GM23248 (cell line): ENCODE measurements at regions not wholly inside any gene's neighbourhood (a gene's known extent, or its start where the extent isn't known, plus 50 kb on each side); places are given as distances from the start of the nearest gene placed in this dataset.
"Not testable (repeated sequence)": the region's sequence is repeated elsewhere in the genome, so short reads cannot be mapped to it uniquely, and the experiment has no call there.

Experiments
- EZH2 ChIP-seq: fragments of 200-600 bp; sonication (generic); IDR thresholded peaks from 2 replicates; pipeline ENCODE4 v1.6.1; 2018; ENCODE audit warnings: antibody characterized with exemption, mild to moderate bottlenecking; ENCODE audit not compliant: insufficient read depth, poor library complexity, severe bottlenecking
- EZH2phosphoT487 ChIP-seq: fragments of 200-600 bp; sonication (generic); IDR thresholded peaks from 2 replicates; pipeline ENCODE4 v1.6.1; 2018; ENCODE audit warnings: antibody characterized with exemption, moderate library complexity, mild to moderate bottlenecking, low read depth; ENCODE audit not compliant: insufficient read depth

DNA sequence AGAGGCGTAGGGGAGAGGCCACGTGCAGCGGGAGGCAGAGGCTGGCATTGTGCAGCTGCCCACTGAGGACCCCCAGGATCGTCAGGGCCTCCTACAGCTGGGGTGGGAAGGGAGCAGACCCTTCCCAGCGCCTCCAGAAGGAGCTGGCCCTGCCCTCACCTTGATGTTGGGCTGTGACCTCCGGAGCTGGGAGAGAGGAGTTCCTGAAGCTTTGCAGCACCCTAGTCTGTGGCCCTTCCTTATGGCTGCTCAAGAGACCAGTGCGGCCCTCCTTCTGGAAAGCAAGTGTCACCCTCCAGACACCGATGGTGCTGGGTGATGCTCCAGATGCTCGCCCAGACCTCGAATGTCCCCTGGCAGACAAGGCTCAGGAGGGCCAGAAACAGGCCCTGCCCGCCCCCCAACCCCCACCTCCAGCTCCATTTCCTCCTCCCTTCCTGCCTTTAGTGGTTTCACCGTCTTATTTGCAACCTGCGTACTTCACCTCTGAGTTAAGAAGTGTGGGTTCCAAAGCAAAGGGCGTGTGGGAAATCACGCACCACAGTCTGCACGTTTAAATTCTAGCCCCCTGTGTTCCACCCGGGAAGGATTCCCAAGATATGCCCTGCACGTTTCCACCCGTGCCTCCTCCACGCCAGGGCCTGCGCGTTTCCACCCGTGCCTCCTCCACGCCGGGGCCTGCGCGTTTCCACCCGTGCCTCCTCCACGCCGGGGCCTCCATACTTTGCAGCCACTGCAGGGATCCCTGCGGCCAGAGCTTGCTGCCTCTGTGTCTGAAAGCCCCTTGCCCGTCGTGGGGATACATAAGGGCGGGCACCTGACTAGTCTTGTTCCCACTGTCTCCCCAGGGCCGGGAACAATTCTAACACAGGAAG lies 152.6 kb downstream of the NPIPB11 start:
- not testable (repeated sequence) for TF ChIP-seq EZH2, EZH2phosphoT487
